IMR-90 (cell line): ENCODE measurements at regions not wholly inside any gene's neighbourhood (a gene's known extent, or its start where the extent isn't known, plus 50 kb on each side); places are given as distances from the start of the nearest gene placed in this dataset.

Experiments used
- ATAC-seq: fragments of 200-7000 bp; cut with Tn5 transposase; 2 replicates; pipeline ENCODE4 v1.9.1; 2020; ENCODE audit warnings: low read depth, mild to moderate bottlenecking, moderate library complexity
- BruUV-seq: library from RNA; stranded (reverse); fragments of 400-500 nt; replicated peaks from 2 replicates; lab custom pipeline; 2021; lab: Mats Ljungman, UMichigan
- CTCF ChIA-PET: fragments of 300-600 bp; formaldehyde crosslinking; extraction: SDS; loops from one replicate; lab custom pipeline; 2021; ENCODE audit warnings: antibody characterized with exemption; lab: Yijun Ruan, JAX
- POLR2A ChIA-PET: fragments of 300-600 bp; sonication (Branson Sonifier 250); formaldehyde crosslinking; loops from one replicate; lab custom pipeline; 2022; ENCODE audit warnings: antibody characterized with exemption; ENCODE audit not compliant: unreplicated experiment; lab: Charles Lee
- DNase-seq: peaks from one replicate; pipeline ENCODE4 v3.0.0; 2013
- H2AFZ ChIP-seq: replicated peaks from 2 replicates; pipeline ENCODE3; 2013; ENCODE audit warnings: low read length, mild to moderate bottlenecking; ENCODE audit not compliant: poor library complexity
- H2AK5ac ChIP-seq: 2 replicates; pipeline ENCODE4 v1.6.1; 2013; ENCODE audit warnings: low read depth, low read length, inconsistent platforms
- H2AK9ac ChIP-seq: replicated peaks from 2 replicates; pipeline ENCODE3; 2013; ENCODE audit warnings: mild to moderate bottlenecking, low read depth, low read length, moderate library complexity; ENCODE audit not compliant: poor library complexity
- H2BK120ac ChIP-seq: 2 replicates; pipeline ENCODE4 v1.6.1; 2013; ENCODE audit warnings: low read depth, low read length, inconsistent platforms
- H2BK15ac ChIP-seq: 3 replicates; pipeline ENCODE4 v1.6.1; 2013; ENCODE audit warnings: low read depth, low read length, inconsistent platforms
- H2BK20ac ChIP-seq: 2 replicates; pipeline ENCODE4 v1.6.1; 2013; ENCODE audit warnings: low read depth, mild to moderate bottlenecking, inconsistent platforms, low read length, moderate library complexity
- H2BK5ac ChIP-seq: 2 replicates; pipeline ENCODE4 v1.6.1; 2013; ENCODE audit warnings: mild to moderate bottlenecking, low read depth, low read length, inconsistent platforms; ENCODE audit not compliant: poor library complexity, severe bottlenecking
- H3K14ac ChIP-seq: replicated peaks from 2 replicates; pipeline ENCODE4 v1.6.1; 2013; ENCODE audit warnings: low read depth, low read length, inconsistent platforms
- H3K18ac ChIP-seq: 2 replicates; pipeline ENCODE4 v1.6.1; 2013; ENCODE audit warnings: low read depth, low read length, control low read depth
- H3K23ac ChIP-seq: 2 replicates; pipeline ENCODE4 v1.6.1; 2013; ENCODE audit warnings: low read depth, low read length, inconsistent platforms
- H3K27ac ChIP-seq: 2 replicates; pipeline ENCODE4 v1.5.1; 2013; ENCODE audit warnings: mild to moderate bottlenecking, control low read depth, low read length; ENCODE audit not compliant: insufficient read depth
- H3K27me3 ChIP-seq: 2 replicates; pipeline ENCODE4 v1.6.1; 2013; ENCODE audit warnings: low read length; ENCODE audit not compliant: control insufficient read depth, insufficient read depth
- H3K36me3 ChIP-seq: 2 replicates; pipeline ENCODE4 v1.6.1; 2013; ENCODE audit warnings: low read length, mixed read lengths; ENCODE audit not compliant: control insufficient read depth, insufficient read depth
- H3K4ac ChIP-seq: 2 replicates; pipeline ENCODE4 v1.6.1; 2013; ENCODE audit warnings: low read depth, low read length, inconsistent platforms
- H3K4me1 ChIP-seq: 2 replicates; pipeline ENCODE4 v1.6.1; 2013; ENCODE audit warnings: low read length, mixed read lengths; ENCODE audit not compliant: control insufficient read depth, insufficient read depth
- H3K4me2 ChIP-seq: 2 replicates; pipeline ENCODE4 v1.6.1; 2013; ENCODE audit warnings: low read depth, mild to moderate bottlenecking, control low read depth, low read length, moderate library complexity
- H3K4me3 ChIP-seq: 2 replicates; pipeline ENCODE4 v1.5.1; 2013; ENCODE audit warnings: low read depth, mild to moderate bottlenecking, control low read depth, low read length, moderate library complexity; ENCODE audit not compliant: insufficient read depth
- H3K56ac ChIP-seq: 2 replicates; pipeline ENCODE4 v1.6.1; 2013; ENCODE audit warnings: low read length, inconsistent platforms; ENCODE audit not compliant: insufficient read depth; ENCODE audit errors: extremely low read depth
- H3K79me1 ChIP-seq, 2 experiments: 2 replicates each; pipeline ENCODE4 v1.6.1; 2013; ENCODE audit warnings: low read length in 2 of 2, inconsistent platforms in 1 of 2, low read depth in 1 of 2
- H3K9ac ChIP-seq: 2 replicates; pipeline ENCODE4 v1.6.1; 2013; ENCODE audit warnings: low read depth, low read length, control low read depth
- H3K9me1 ChIP-seq: 2 replicates; pipeline ENCODE4 v1.6.1; 2013; ENCODE audit warnings: low read length, inconsistent platforms; ENCODE audit not compliant: insufficient read depth
- H3K9me3 ChIP-seq: 2 replicates; pipeline ENCODE4 v1.6.1; 2013; ENCODE audit warnings: low read length; ENCODE audit not compliant: control insufficient read depth, insufficient read depth
- H4K20me1 ChIP-seq: 2 replicates; pipeline ENCODE4 v1.6.1; 2013; ENCODE audit warnings: low read length, inconsistent platforms; ENCODE audit not compliant: insufficient read depth
- H4K5ac ChIP-seq: 2 replicates; pipeline ENCODE4 v1.6.1; 2013; ENCODE audit warnings: mild to moderate bottlenecking, low read depth, low read length, control low read depth
- H4K8ac ChIP-seq, 2 experiments: 2 replicates each; pipeline ENCODE4 v1.6.1; 2013; ENCODE audit warnings: low read depth in 2 of 2, low read length in 2 of 2, control low read depth in 1 of 2, inconsistent platforms in 1 of 2
- H4K91ac ChIP-seq: 2 replicates; pipeline ENCODE4 v1.6.1; 2013; ENCODE audit warnings: low read depth, low read length, inconsistent platforms; ENCODE audit not compliant: insufficient read depth
- BHLHE40 ChIP-seq: fragments of 150-350 bp; IDR thresholded peaks from 2 replicates; pipeline ENCODE4 v1.6.1; 2016; ENCODE audit warnings: mild to moderate bottlenecking, low read depth, low read length
- CEBPB ChIP-seq: IDR thresholded peaks from 2 replicates; pipeline ENCODE4 v1.6.1; 2012; ENCODE audit warnings: low read depth, low read length, improper control_type of control experiment
- CHD1 ChIP-seq: IDR thresholded peaks from 2 replicates; pipeline ENCODE4 v1.6.1; 2012; ENCODE audit warnings: low read depth, low read length, improper control_type of control experiment
- FOS ChIP-seq: fragments of 150-350 bp; IDR thresholded peaks from 2 replicates; pipeline ENCODE4 v1.6.1; 2016; ENCODE audit warnings: low read depth, low read length
- MAFK ChIP-seq: IDR thresholded peaks from 2 replicates; pipeline ENCODE4 v1.6.1; 2012; ENCODE audit warnings: low read depth, low read length, improper control_type of control experiment
- MAZ ChIP-seq: IDR thresholded peaks from 2 replicates; pipeline ENCODE4 v1.6.1; 2012; ENCODE audit warnings: low read depth, mild to moderate bottlenecking, low read length, improper control_type of control experiment, moderate library complexity, borderline replicate concordance
- MXI1 ChIP-seq: IDR thresholded peaks from 2 replicates; pipeline ENCODE4 v1.6.1; 2012; ENCODE audit warnings: low read depth, mild to moderate bottlenecking, low read length, moderate library complexity, borderline replicate concordance
- NFE2L2 ChIP-seq: fragments of 150-350 bp; IDR thresholded peaks from 2 replicates; pipeline ENCODE4 v1.6.1; 2016; ENCODE audit warnings: low read depth, mild to moderate bottlenecking, low read length
- POLR2A ChIP-seq: IDR thresholded peaks from 2 replicates; pipeline ENCODE4 v1.6.1; 2012; ENCODE audit warnings: mild to moderate bottlenecking, low read depth, low read length
- RAD21 ChIP-seq: IDR thresholded peaks from 2 replicates; pipeline ENCODE4 v1.6.1; 2012; ENCODE audit warnings: low read length, improper control_type of control experiment
- RCOR1 ChIP-seq: IDR thresholded peaks from 2 replicates; pipeline ENCODE4 v1.6.1; 2012; ENCODE audit warnings: mild to moderate bottlenecking, low read length, improper control_type of control experiment; ENCODE audit not compliant: insufficient replicate concordance
- RFX5 ChIP-seq: IDR thresholded peaks from 2 replicates; pipeline ENCODE4 v1.8.0; 2012; ENCODE audit warnings: low read depth, mild to moderate bottlenecking, low read length, moderate library complexity
- SMC3 ChIP-seq: fragments of 150-350 bp; IDR thresholded peaks from 2 replicates; pipeline ENCODE4 v1.6.1; 2016; ENCODE audit warnings: low read depth, mild to moderate bottlenecking, antibody characterized with exemption, low read length, moderate library complexity
- WGBS, 2 experiments: methylation state at CpG; one replicate each; pipeline versions ENCODE4 v1.1.5 to v1.1.7; 2013; ENCODE audit warnings: missing lambda C conversion rate in 2 of 2; ENCODE audit not compliant: insufficient read length in 1 of 2; ENCODE audit errors: extremely low coverage in 2 of 2; 5-methylcytosine and 5-hydroxymethylcytosine counted together
- dilution Hi-C: fragments of 300-500 bp; cut with HindIII; formaldehyde crosslinking; loops from one replicate; pipeline ENCODE4 v1.14.3; 2018; ENCODE audit warnings: low sequenced_read_pairs; ENCODE audit not compliant: unreplicated experiment
- in situ Hi-C: fragments of 300-500 bp; cut with MboI; formaldehyde crosslinking; loops from 3 replicates; pipeline ENCODE4 v1.14.3; 2019; ENCODE audit warnings: low sequenced_read_pairs, inconsistent platforms, mixed read lengths
- intact Hi-C: fragments of 100-400 bp; cut with micrococcal nuclease; formaldehyde crosslinking; loops from 2 replicates; pipeline ENCODE4 v1.10.0; 2022
- TF ChIP-seq, protein P1 (sequence below): conservative IDR thresholded peaks from 2 replicates; pipeline ENCODE4 v1.5.1; 2012; ENCODE audit warnings: mild to moderate bottlenecking, low read depth, low read length, improper control_type of control experiment
- TF ChIP-seq, protein P2 (sequence below): fragments of 150-350 bp; IDR thresholded peaks from 2 replicates; pipeline ENCODE4 v1.6.1; 2016; ENCODE audit warnings: low read depth, mild to moderate bottlenecking, low read length, moderate library complexity, borderline replicate concordance
- TF ChIP-seq, protein P3 (sequence below): fragments of 150-350 bp; IDR thresholded peaks from 2 replicates; pipeline ENCODE4 v1.6.1; 2017; ENCODE audit warnings: mild to moderate bottlenecking, antibody characterized with exemption, low read length, low read depth

DNA sequence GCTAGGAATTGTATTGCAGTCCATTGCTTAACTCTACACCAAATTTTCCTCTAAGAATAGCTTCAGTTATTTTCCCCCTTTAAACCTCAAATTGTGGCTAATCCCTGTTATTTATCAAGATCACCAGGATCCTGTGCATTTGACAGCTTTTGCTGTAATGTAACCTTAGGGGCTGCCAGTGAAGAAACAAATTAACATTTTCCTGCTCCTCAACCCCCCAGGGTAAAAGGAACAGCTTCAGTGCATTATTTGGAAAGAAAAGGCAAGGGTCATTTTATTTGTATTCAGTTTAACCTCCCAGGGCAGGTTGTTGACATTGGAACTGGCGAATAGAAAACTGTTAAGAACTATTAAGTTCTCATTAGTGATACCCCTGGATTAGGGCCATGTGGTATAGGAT, 57.0 kb downstream of the PCDH20 start:
- Histone ChIP-seq H3K9me1 (no peaks in the 10 kb centered on the region), H2BK5ac (no peak overlapping the region), H3K9ac (no peak overlapping the region), H3K4ac (no peak overlapping the region), H4K5ac (no peak overlapping the region), H4K8ac (no peak overlapping the region), H3K56ac (no peak overlapping the region), H4K91ac (no peak overlapping the region), H2AK9ac (no peak overlapping the region), H3K36me3 (no peaks in the 10 kb centered on the region), H3K4me1 (no peaks in the 10 kb centered on the region), H2BK15ac (no peak overlapping the region), H2AFZ (no peak overlapping the region), H2AK5ac (no peak overlapping the region), H2BK120ac (no peak overlapping the region), H2BK20ac (no peak overlapping the region), H3K4me2 (no peak overlapping the region), H4K20me1 (no peaks in the 10 kb centered on the region), H3K79me1 (no peaks in the 10 kb centered on the region), H3K4me3 (no peak overlapping the region), H3K14ac (no peak overlapping the region), H3K27ac (no peak overlapping the region), H3K27me3 (no peaks in the 10 kb centered on the region), H3K9me3 (no peaks in the 10 kb centered on the region), H3K18ac (no peak overlapping the region), H3K23ac (no peak overlapping the region)
- no peak for ATAC-seq
- no CpG with 5 or more reads among the region's 1 CpG for WGBS, 2 experiments
- POLR2A ChIA-PET, result no interaction called here
- dilution Hi-C loops, result no loop called here
- intact Hi-C loops, result no loop called here
- no TSS peak for BruUV-seq
- CTCF ChIA-PET, result no interaction called here
- TF ChIP-seq CEBPB (no peak), POLR2A (no peak), BHLHE40 (no peak), CHD1 (no peak), RFX5 (no peak), MAFK (no peak), FOS (no peak), NFE2L2 (no peak), MAZ (no peak), RCOR1 (no peak), SMC3 (no peak), RAD21 (no peak), MXI1 (no peak)
- TF ChIP-seq, protein P1, sequence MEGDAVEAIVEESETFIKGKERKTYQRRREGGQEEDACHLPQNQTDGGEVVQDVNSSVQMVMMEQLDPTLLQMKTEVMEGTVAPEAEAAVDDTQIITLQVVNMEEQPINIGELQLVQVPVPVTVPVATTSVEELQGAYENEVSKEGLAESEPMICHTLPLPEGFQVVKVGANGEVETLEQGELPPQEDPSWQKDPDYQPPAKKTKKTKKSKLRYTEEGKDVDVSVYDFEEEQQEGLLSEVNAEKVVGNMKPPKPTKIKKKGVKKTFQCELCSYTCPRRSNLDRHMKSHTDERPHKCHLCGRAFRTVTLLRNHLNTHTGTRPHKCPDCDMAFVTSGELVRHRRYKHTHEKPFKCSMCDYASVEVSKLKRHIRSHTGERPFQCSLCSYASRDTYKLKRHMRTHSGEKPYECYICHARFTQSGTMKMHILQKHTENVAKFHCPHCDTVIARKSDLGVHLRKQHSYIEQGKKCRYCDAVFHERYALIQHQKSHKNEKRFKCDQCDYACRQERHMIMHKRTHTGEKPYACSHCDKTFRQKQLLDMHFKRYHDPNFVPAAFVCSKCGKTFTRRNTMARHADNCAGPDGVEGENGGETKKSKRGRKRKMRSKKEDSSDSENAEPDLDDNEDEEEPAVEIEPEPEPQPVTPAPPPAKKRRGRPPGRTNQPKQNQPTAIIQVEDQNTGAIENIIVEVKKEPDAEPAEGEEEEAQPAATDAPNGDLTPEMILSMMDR, result no peak
- TF ChIP-seq, protein P2, sequence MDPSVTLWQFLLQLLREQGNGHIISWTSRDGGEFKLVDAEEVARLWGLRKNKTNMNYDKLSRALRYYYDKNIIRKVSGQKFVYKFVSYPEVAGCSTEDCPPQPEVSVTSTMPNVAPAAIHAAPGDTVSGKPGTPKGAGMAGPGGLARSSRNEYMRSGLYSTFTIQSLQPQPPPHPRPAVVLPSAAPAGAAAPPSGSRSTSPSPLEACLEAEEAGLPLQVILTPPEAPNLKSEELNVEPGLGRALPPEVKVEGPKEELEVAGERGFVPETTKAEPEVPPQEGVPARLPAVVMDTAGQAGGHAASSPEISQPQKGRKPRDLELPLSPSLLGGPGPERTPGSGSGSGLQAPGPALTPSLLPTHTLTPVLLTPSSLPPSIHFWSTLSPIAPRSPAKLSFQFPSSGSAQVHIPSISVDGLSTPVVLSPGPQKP, result no peak
- TF ChIP-seq, protein P3, sequence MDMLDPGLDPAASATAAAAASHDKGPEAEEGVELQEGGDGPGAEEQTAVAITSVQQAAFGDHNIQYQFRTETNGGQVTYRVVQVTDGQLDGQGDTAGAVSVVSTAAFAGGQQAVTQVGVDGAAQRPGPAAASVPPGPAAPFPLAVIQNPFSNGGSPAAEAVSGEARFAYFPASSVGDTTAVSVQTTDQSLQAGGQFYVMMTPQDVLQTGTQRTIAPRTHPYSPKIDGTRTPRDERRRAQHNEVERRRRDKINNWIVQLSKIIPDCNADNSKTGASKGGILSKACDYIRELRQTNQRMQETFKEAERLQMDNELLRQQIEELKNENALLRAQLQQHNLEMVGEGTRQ, result no peak
- DNase-seq, result no peak
- in situ Hi-C loops, result no loop called here
